ELF-1 (cell line): ENCODE measurements at regions not wholly inside any gene's neighbourhood (a gene's known extent, or its start where the extent isn't known, plus 50 kb on each side); places are given as distances from the start of the nearest gene placed in this dataset.

Experiments
- DNase-seq: peaks from one replicate; pipeline ENCODE4 v3.0.0-alpha.2; 2016; ENCODE audit warnings: low read depth, low spot score

GRCh38 chr11:40062616-40063015 is 1396.8 kb downstream of the LRRC4C start:
- no peak for DNase-seq

- no peak for DNase-seq
Measured at GRCh38 chr11:40061221-40061620, 1398.2 kb downstream of the LRRC4C start.

- no peak for DNase-seq
Measured at GRCh38 chr11:40054631-40055030, 1404.8 kb downstream of the LRRC4C start.

GRCh38 chr11:40045312-40045711 is 1414.1 kb downstream of the LRRC4C start:
- no peak for DNase-seq

GRCh38 chr11:40037005-40037404 is 1422.4 kb downstream of the LRRC4C start:
- peak; percentile 36 for DNase-seq

- peak; percentile 40 for DNase-seq
Measured at GRCh38 chr11:40032331-40032730, 1427.1 kb downstream of the LRRC4C start.

GRCh38 chr11:40030867-40031266 is 1428.6 kb downstream of the LRRC4C start:
- peak; percentile 63 for DNase-seq

- peak; percentile 59 for DNase-seq
Measured at GRCh38 chr11:40029391-40029790, 1430.1 kb downstream of the LRRC4C start.

- no peak for DNase-seq
Measured at GRCh38 chr11:40027720-40028119, 1431.7 kb downstream of the LRRC4C start.

- no peak for DNase-seq
Measured at GRCh38 chr11:40023724-40024123, 1435.7 kb downstream of the LRRC4C start.

GRCh38 chr11:40010011-40010410 is 1449.4 kb downstream of the LRRC4C start:
- no peak for DNase-seq

- DNase-seq: no peak
Measured at GRCh38 chr11:39992551-39992950, 1466.9 kb downstream of the LRRC4C start.

- peak; percentile 40 for DNase-seq
Measured at GRCh38 chr11:39990421-39990831, 1469.0 kb downstream of the LRRC4C start.

GRCh38 chr11:39975091-39975490 is 1484.4 kb downstream of the LRRC4C start:
- DNase-seq: no peak

GRCh38 chr11:39972461-39972860 is 1487.0 kb downstream of the LRRC4C start:
- no peak for DNase-seq

- no peak for DNase-seq
Measured at GRCh38 chr11:39971938-39972337, 1487.5 kb downstream of the LRRC4C start.

- DNase-seq: no peak
Measured at GRCh38 chr11:39968071-39968470, 1491.4 kb downstream of the LRRC4C start.

GRCh38 chr11:39965701-39966100 is 1493.8 kb downstream of the LRRC4C start:
- DNase-seq: no peak

GRCh38 chr11:39960206-39960605 is 1499.2 kb downstream of the LRRC4C start:
- no peak for DNase-seq

- no peak for DNase-seq
Measured at GRCh38 chr11:39932966-39933365, 1526.5 kb downstream of the LRRC4C start.

GRCh38 chr11:39917256-39917655 is 1542.2 kb downstream of the LRRC4C start:
- no peak for DNase-seq

- no peak for DNase-seq
Measured at GRCh38 chr11:39910087-39910486, 1549.4 kb downstream of the LRRC4C start.

GRCh38 chr11:39860931-39861330 is 1598.5 kb downstream of the LRRC4C start:
- DNase-seq: no peak

- DNase-seq: no peak
Measured at GRCh38 chr11:39817241-39817640, 1642.2 kb downstream of the LRRC4C start.
